Ovary (tissue), 3 donors: ENCODE measurements at regions not wholly inside any gene's neighbourhood (a gene's known extent, or its start where the extent isn't known, plus 50 kb on each side); places are given as distances from the start of the nearest gene placed in this dataset.

Source experiments
- EP300 ChIP-seq: sonication (generic); formaldehyde crosslinking; IDR thresholded peaks from one replicate; pipeline ENCODE4 v1.6.1; 2017; ENCODE audit warnings: antibody characterized with exemption
- TF ChIP-seq, protein P1 (sequence below), 3 donors: fragments of 450-650 bp in 2 of 3; fragments of 200-600 bp in 1 of 3; IDR thresholded peaks; one replicate each; pipeline versions ENCODE4 v1.5.1 to v1.8.0; 2016 to 2022; ENCODE audit warnings: antibody characterized with exemption in 3 of 3, mild to moderate bottlenecking in 1 of 3
- donor health status: DM: no; HTN: no; CAD: no.

DNA sequence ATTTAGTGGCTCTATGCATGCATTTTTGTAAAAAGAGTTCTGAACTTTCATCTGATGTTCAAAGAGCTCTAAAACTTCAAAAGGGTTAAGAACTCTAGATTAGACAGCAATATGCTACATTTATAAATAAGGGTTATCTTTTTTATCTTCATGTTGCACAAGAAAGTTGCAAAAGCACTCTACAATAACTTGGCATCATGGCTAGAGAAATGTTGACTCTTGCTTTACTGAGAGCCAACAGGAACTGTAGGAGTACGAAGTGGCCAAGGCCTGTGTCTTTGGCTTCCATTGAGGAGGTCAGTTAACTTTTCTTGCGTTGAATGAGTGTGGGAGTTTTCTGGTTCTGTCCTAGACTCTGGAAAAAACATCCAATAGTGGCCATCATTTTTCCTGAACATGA, 516.9 kb downstream of the TFAP2B start:
- TF ChIP-seq, protein P1, sequence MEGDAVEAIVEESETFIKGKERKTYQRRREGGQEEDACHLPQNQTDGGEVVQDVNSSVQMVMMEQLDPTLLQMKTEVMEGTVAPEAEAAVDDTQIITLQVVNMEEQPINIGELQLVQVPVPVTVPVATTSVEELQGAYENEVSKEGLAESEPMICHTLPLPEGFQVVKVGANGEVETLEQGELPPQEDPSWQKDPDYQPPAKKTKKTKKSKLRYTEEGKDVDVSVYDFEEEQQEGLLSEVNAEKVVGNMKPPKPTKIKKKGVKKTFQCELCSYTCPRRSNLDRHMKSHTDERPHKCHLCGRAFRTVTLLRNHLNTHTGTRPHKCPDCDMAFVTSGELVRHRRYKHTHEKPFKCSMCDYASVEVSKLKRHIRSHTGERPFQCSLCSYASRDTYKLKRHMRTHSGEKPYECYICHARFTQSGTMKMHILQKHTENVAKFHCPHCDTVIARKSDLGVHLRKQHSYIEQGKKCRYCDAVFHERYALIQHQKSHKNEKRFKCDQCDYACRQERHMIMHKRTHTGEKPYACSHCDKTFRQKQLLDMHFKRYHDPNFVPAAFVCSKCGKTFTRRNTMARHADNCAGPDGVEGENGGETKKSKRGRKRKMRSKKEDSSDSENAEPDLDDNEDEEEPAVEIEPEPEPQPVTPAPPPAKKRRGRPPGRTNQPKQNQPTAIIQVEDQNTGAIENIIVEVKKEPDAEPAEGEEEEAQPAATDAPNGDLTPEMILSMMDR (IDR thresholded peaks at IDR 0.05), result no peak
- TF ChIP-seq EP300, result no peak
